ENCODE measurements at regions not wholly inside any gene's neighbourhood (a gene's known extent, or its start where the extent isn't known, plus 50 kb on each side); places are given as distances from the start of the nearest gene placed in this dataset.

GRCh38 chr4:85367815-85368214 is 107.1 kb upstream of the ARHGAP24 start:
- DNase-seq = no peak
- in situ Hi-C loops (cut with MboI; ENCODE audit: low pct_unique_long_range_greater_than_20kb, low sequenced_read_pairs) = no loop called here

GRCh38 chr4:85368240-85368639 is 106.7 kb upstream of the ARHGAP24 start:
- DNase-seq = no peak
- in situ Hi-C loops (cut with MboI; ENCODE audit: low pct_unique_long_range_greater_than_20kb, low sequenced_read_pairs) = no loop called here

GRCh38 chr4:85368932-85369331 is 106.0 kb upstream of the ARHGAP24 start:
- peak; percentile 5 for DNase-seq
- in situ Hi-C loops (cut with MboI; ENCODE audit: low pct_unique_long_range_greater_than_20kb, low sequenced_read_pairs) = no loop called here

- DNase-seq = no peak
- in situ Hi-C loops (cut with MboI; ENCODE audit: low pct_unique_long_range_greater_than_20kb, low sequenced_read_pairs) = no loop called here
Observed at GRCh38 chr4:85369703-85370380, 105.1 kb upstream of the ARHGAP24 start.

- DNase-seq = peak; percentile 50
- in situ Hi-C loops (cut with MboI; ENCODE audit: low pct_unique_long_range_greater_than_20kb, low sequenced_read_pairs) = no loop called here
Observed at GRCh38 chr4:85370400-85371032, 104.4 kb upstream of the ARHGAP24 start.

GRCh38 chr4:85372966-85373365 is 102.0 kb upstream of the ARHGAP24 start:
- DNase-seq = no peak
- in situ Hi-C loops (cut with MboI; ENCODE audit: low pct_unique_long_range_greater_than_20kb, low sequenced_read_pairs) = no loop called here

- in situ Hi-C loops (cut with MboI; ENCODE audit: low pct_unique_long_range_greater_than_20kb, low sequenced_read_pairs) = no loop called here
- no peak for DNase-seq
Observed at GRCh38 chr4:85376285-85376684, 98.7 kb upstream of the ARHGAP24 start.

- DNase-seq = no peak
- in situ Hi-C loops (cut with MboI; ENCODE audit: low pct_unique_long_range_greater_than_20kb, low sequenced_read_pairs) = no loop called here
Observed at GRCh38 chr4:85381968-85382367, 93.0 kb upstream of the ARHGAP24 start.

GRCh38 chr4:85391071-85391470 is 83.9 kb upstream of the ARHGAP24 start:
- DNase-seq = no peak
- in situ Hi-C loops (cut with MboI; ENCODE audit: low pct_unique_long_range_greater_than_20kb, low sequenced_read_pairs) = no loop called here

- DNase-seq = no peak
- in situ Hi-C loops (cut with MboI; ENCODE audit: low pct_unique_long_range_greater_than_20kb, low sequenced_read_pairs) = no loop called here
Observed at GRCh38 chr4:85391589-85392410, 83.2 kb upstream of the ARHGAP24 start.

- DNase-seq = no peak
- in situ Hi-C loops (cut with MboI; ENCODE audit: low pct_unique_long_range_greater_than_20kb, low sequenced_read_pairs) = no loop called here
Observed at GRCh38 chr4:85393201-85393600, 81.7 kb upstream of the ARHGAP24 start.

- no peak for DNase-seq
- in situ Hi-C loops (cut with MboI; ENCODE audit: low pct_unique_long_range_greater_than_20kb, low sequenced_read_pairs) = no loop called here
Observed at GRCh38 chr4:85398276-85398675, 76.7 kb upstream of the ARHGAP24 start.

- in situ Hi-C loops (cut with MboI; ENCODE audit: low pct_unique_long_range_greater_than_20kb, low sequenced_read_pairs) = no loop called here
- no peak for DNase-seq
Observed at GRCh38 chr4:85399270-85399669, 75.7 kb upstream of the ARHGAP24 start.

GRCh38 chr4:85402371-85402770 is 72.6 kb upstream of the ARHGAP24 start:
- no peak for DNase-seq
- in situ Hi-C loops (cut with MboI; ENCODE audit: low pct_unique_long_range_greater_than_20kb, low sequenced_read_pairs) = no loop called here

- no peak for DNase-seq
- in situ Hi-C loops (cut with MboI; ENCODE audit: low pct_unique_long_range_greater_than_20kb, low sequenced_read_pairs) = no loop called here
Observed at GRCh38 chr4:85406185-85406584, 68.8 kb upstream of the ARHGAP24 start.

GRCh38 chr4:85407546-85407945 is 67.4 kb upstream of the ARHGAP24 start:
- no peak for DNase-seq

GRCh38 chr4:85408301-85408700 is 66.6 kb upstream of the ARHGAP24 start:
- in situ Hi-C loops (cut with MboI; ENCODE audit: low pct_unique_long_range_greater_than_20kb, low sequenced_read_pairs) = no loop called here
- no peak for DNase-seq

More at GRCh38 chr4:85407546-85407945, 67.4 kb upstream of the ARHGAP24 start:
- in situ Hi-C loops (cut with MboI; ENCODE audit: low pct_unique_long_range_greater_than_20kb, low sequenced_read_pairs) = no loop called here

- DNase-seq = no peak
- in situ Hi-C loops (cut with MboI; ENCODE audit: low pct_unique_long_range_greater_than_20kb, low sequenced_read_pairs) = no loop called here
Observed at GRCh38 chr4:85409251-85409650, 65.7 kb upstream of the ARHGAP24 start.

- in situ Hi-C loops (cut with MboI; ENCODE audit: low pct_unique_long_range_greater_than_20kb, low sequenced_read_pairs) = no loop called here
- DNase-seq = no peak
Observed at GRCh38 chr4:85411386-85411785, 63.6 kb upstream of the ARHGAP24 start.

- DNase-seq = no peak
- in situ Hi-C loops (cut with MboI; ENCODE audit: low pct_unique_long_range_greater_than_20kb, low sequenced_read_pairs) = no loop called here
Observed at GRCh38 chr4:85414972-85415371, 60.0 kb upstream of the ARHGAP24 start.

All from KBM-7 (cell line).